SK-N-MC (cell line): ENCODE measurements at regions not wholly inside any gene's neighbourhood (a gene's known extent, or its start where the extent isn't known, plus 50 kb on each side); places are given as distances from the start of the nearest gene placed in this dataset.

Experiments
- EZH2 ChIP-seq: fragments of 200-600 bp; sonication (generic); IDR thresholded peaks from one replicate; pipeline ENCODE4 v1.6.1; 2017; ENCODE audit warnings: antibody characterized with exemption
- FOXP2 ChIP-seq: optimal IDR thresholded peaks from 2 replicates; pipeline ENCODE3; 2011; ENCODE audit warnings: mild to moderate bottlenecking, moderate library complexity; ENCODE audit not compliant: insufficient read depth; ENCODE audit errors: extremely low read length, control extremely low read depth
- POLR2AphosphoS5 ChIP-seq: IDR thresholded peaks from 2 replicates; pipeline ENCODE4 v1.6.1; 2012; ENCODE audit warnings: mild to moderate bottlenecking, low read depth, low read length, borderline replicate concordance

DNA sequence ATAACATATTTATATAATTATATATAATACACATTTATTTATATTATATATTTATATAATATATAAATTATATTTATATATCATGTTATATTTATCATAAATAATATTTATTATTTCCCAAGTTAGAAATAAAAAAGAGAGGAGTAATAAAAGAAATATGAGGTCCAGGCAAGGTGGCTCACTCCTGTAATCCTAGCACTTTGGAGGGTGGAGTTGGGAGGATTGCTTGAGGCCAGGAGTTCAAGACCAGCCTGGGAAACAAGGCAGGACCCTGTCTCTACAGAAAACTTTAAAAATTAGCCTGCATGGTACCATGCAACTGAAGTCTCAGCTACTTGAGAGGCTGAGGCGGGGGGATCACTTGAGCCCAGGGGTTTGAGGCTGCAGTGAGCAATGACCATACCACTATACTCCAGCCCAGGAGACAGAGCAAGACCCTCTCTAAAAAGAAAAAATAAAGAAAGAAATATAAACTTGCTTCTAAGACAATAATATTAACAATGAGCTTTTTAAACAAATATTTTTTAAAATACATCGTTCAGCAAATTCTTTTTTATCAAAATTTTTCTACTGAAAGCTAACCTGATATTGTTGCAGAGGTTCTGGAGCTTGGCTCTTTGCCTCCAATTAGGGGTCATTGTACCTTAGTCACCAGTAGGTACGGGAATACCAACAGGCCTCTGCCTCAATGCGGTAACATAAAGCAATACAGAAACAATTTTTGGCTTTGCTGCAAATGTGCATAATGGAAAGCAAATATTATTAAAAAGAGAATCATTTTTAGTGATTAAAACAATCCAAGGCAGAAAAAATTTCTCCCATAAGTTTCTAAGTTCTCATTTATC lies 290.0 kb downstream of the SETD4 start:
- TF ChIP-seq POLR2AphosphoS5: no peak
- TF ChIP-seq EZH2: no peak
- TF ChIP-seq FOXP2: no peak
